ENCODE measurements at regions not wholly inside any gene's neighbourhood (a gene's known extent, or its start where the extent isn't known, plus 50 kb on each side); places are given as distances from the start of the nearest gene placed in this dataset.

- intact Hi-C loops (cut with DNase I; ENCODE audit: low total_unique reads) = no loop called here
- Histone ChIP-seq H3K27me3 (no peaks in the 10 kb centered on the region), H3K4me1 (no peaks in the 10 kb centered on the region), H3K36me3 (no peaks in the 10 kb centered on the region), H3K4me3 (no peak overlapping the region), H3K27ac (no peak overlapping the region), H3K9me3 (no peaks in the 10 kb centered on the region)
- DNase-seq (no peak), ATAC-seq (no peak)
- in situ Hi-C loops (cut with MboI; ENCODE audit: low sequenced_read_pairs in 4 of 4) = no loop called here
- TF ChIP-seq, protein P1, sequence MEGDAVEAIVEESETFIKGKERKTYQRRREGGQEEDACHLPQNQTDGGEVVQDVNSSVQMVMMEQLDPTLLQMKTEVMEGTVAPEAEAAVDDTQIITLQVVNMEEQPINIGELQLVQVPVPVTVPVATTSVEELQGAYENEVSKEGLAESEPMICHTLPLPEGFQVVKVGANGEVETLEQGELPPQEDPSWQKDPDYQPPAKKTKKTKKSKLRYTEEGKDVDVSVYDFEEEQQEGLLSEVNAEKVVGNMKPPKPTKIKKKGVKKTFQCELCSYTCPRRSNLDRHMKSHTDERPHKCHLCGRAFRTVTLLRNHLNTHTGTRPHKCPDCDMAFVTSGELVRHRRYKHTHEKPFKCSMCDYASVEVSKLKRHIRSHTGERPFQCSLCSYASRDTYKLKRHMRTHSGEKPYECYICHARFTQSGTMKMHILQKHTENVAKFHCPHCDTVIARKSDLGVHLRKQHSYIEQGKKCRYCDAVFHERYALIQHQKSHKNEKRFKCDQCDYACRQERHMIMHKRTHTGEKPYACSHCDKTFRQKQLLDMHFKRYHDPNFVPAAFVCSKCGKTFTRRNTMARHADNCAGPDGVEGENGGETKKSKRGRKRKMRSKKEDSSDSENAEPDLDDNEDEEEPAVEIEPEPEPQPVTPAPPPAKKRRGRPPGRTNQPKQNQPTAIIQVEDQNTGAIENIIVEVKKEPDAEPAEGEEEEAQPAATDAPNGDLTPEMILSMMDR (IDR thresholded peaks at IDR 0.05 in 4 of 5, conservative IDR thresholded peaks at IDR 0.05 in 1 of 5) = no peak
- no peak for TF ChIP-seq POLR2A (IDR thresholded peaks at IDR 0.05)
Measured at GRCh38 chr2:220695397-220696279, 876.5 kb downstream of the EPHA4 start.

DNA sequence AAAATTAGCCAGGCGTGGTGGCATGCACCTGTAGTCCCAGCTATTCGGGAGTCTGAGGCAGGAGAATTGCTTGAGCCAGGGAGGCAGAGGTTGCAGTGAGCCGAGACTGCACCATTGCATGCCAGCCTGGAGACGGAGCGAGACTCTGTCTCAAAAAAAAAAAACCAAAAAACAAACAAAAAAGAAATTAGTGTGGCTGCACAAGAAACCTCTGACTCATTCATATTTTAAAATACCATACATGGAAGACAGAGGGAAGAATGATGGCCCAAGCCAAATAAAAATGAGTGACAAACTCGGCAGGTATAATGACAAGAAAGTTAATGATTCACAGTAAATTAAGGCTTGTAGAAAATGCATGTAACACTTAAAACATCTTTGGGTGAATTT is 875.8 kb downstream of the EPHA4 start:
- Histone ChIP-seq H3K9me3 (no peaks in the 10 kb centered on the region), H3K36me3 (no peaks in the 10 kb centered on the region), H3K4me1 (no peaks in the 10 kb centered on the region), H3K27me3 (no peaks in the 10 kb centered on the region), H3K4me3 (no peak overlapping the region), H3K27ac (no peak overlapping the region)
- DNase-seq (no peak), ATAC-seq (no peak)
- intact Hi-C loops (cut with DNase I; ENCODE audit: low total_unique reads) (no loop called here), in situ Hi-C loops (cut with MboI; ENCODE audit: low sequenced_read_pairs in 4 of 4) (no loop called here)
- TF ChIP-seq, protein P1 (IDR thresholded peaks at IDR 0.05 in 4 of 5, conservative IDR thresholded peaks at IDR 0.05 in 1 of 5) = no peak
- no peak for TF ChIP-seq POLR2A (IDR thresholded peaks at IDR 0.05)

DNA sequence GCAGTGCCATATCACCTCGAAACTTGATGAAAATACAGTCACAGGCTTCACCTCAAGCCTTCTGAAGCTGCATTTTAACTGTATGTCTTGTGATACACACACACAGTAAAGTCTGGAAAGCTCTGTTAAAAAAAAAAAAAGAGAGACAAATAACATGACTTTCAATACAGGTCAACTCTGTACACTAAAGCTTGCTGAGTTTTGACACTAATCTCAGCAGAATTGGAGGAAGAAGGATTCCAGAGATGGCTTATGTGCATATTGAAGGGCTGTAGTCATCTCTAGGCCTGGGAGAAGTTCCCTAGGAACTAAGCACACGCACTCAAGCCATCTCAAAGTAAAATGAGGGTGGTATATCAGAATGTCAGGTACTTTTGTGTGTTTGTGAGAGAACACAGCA is 875.1 kb downstream of the EPHA4 start:
- no peaks in the 10 kb centered on the region for H3K36me3 ChIP-seq
- no peak overlapping the region for H3K27ac ChIP-seq
- DNase-seq = no peak
- in situ Hi-C loops (cut with MboI; ENCODE audit: low sequenced_read_pairs in 4 of 4) (no loop called here), intact Hi-C loops (cut with DNase I; ENCODE audit: low total_unique reads) (no loop called here)
- H3K27me3 ChIP-seq = no peaks in the 10 kb centered on the region
- no peaks in the 10 kb centered on the region for H3K9me3 ChIP-seq
- TF ChIP-seq, protein P1 (IDR thresholded peaks at IDR 0.05 in 4 of 5, conservative IDR thresholded peaks at IDR 0.05 in 1 of 5) = no peak
- no peak for TF ChIP-seq POLR2A (IDR thresholded peaks at IDR 0.05)
- H3K4me3 ChIP-seq = no peak overlapping the region
- ATAC-seq = no peak
- no peaks in the 10 kb centered on the region for H3K4me1 ChIP-seq

DNA sequence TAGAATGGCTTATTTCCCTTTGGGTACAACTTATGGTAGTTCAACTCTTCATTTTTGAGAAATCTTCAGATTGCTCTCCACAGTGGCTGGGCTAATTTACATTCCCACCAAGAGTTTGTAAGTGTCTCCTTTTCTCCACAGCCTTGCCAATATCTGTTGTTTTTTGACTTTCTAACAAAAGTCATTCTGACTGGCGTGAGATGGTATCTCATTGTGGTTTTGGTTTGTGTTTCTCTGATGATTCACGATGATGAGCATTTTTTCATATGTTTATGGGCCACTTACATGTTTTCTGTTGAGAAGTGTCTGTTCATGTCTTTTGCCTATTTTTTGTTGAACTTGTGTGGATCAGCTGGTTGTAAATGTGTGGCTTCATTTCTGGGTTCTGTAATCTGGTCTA is 871.0 kb downstream of the EPHA4 start:
- intact Hi-C loops (cut with DNase I; ENCODE audit: low total_unique reads) = no loop called here
- no peak for ATAC-seq
- H3K36me3 ChIP-seq = no peaks in the 10 kb centered on the region

More for the DNA sequence above, 871.0 kb downstream of the EPHA4 start:
- no peak for DNase-seq
- Histone ChIP-seq H3K4me1 (no peaks in the 10 kb centered on the region), H3K9me3 (no peaks in the 10 kb centered on the region), H3K4me3 (no peak overlapping the region), H3K27me3 (no peaks in the 10 kb centered on the region), H3K27ac (no peak overlapping the region)
- TF ChIP-seq, protein P1 (IDR thresholded peaks at IDR 0.05 in 4 of 5, conservative IDR thresholded peaks at IDR 0.05 in 1 of 5) = no peak
- no peak for TF ChIP-seq POLR2A (IDR thresholded peaks at IDR 0.05)
- in situ Hi-C loops (cut with MboI; ENCODE audit: low sequenced_read_pairs in 4 of 4) = no loop called here

Measured in gastrocnemius medialis (tissue), 4 donors.